A673 (cell line): ENCODE measurements at regions not wholly inside any gene's neighbourhood (a gene's known extent, or its start where the extent isn't known, plus 50 kb on each side); places are given as distances from the start of the nearest gene placed in this dataset.

Source experiments
- BruUV-seq: library from RNA; stranded (reverse); fragments of 400-500 nt; replicated peaks from 2 replicates; lab custom pipeline; 2021; lab: Mats Ljungman, UMichigan
- CTCF ChIA-PET: fragments of 300-600 bp; sonication (Branson Sonifier 250); formaldehyde crosslinking; loops from one replicate; lab custom pipeline; 2022; ENCODE audit warnings: antibody characterized with exemption; lab: Charles Lee
- POLR2A ChIA-PET: fragments of 300-600 bp; sonication (Branson Sonifier 250); formaldehyde crosslinking; loops from one replicate; lab custom pipeline; 2022; ENCODE audit warnings: antibody characterized with exemption; ENCODE audit not compliant: low non-redundant PET; lab: Charles Lee
- DNase-seq: peaks from one replicate; pipeline ENCODE4 v3.0.0-alpha.2; 2015; ENCODE audit warnings: low spot score
- H3K27ac ChIP-seq: fragments of 200-600 bp; sonication (generic); 2 replicates; pipeline ENCODE4 v1.5.1; 2016; ENCODE audit warnings: mixed run types, low read depth, mild to moderate bottlenecking, mixed read lengths, antibody characterized with exemption, low read length; ENCODE audit not compliant: poor library complexity, severe bottlenecking
- H3K27me3 ChIP-seq: fragments of 200-600 bp; sonication (generic); replicated peaks from 2 replicates; pipeline ENCODE4 v1.6.1; 2017; ENCODE audit warnings: mixed run types, low read depth, mild to moderate bottlenecking, mixed read lengths, antibody characterized with exemption, low read length; ENCODE audit not compliant: insufficient read depth, poor library complexity
- H3K36me3 ChIP-seq: fragments of 200-600 bp; sonication (generic); 2 replicates; pipeline ENCODE4 v1.6.1; 2016; ENCODE audit warnings: mixed run types, mild to moderate bottlenecking, mixed read lengths, antibody characterized with exemption, low read length; ENCODE audit not compliant: insufficient read depth, poor library complexity, severe bottlenecking
- H3K4me1 ChIP-seq: fragments of 200-600 bp; sonication (generic); 2 replicates; pipeline ENCODE4 v1.6.1; 2017; ENCODE audit warnings: mixed run types, mild to moderate bottlenecking, mixed read lengths, antibody characterized with exemption, low read length; ENCODE audit not compliant: insufficient read depth, poor library complexity, severe bottlenecking
- H3K4me3 ChIP-seq: fragments of 200-600 bp; sonication (generic); 2 replicates; pipeline ENCODE4 v1.5.1; 2016; ENCODE audit warnings: low read depth, mixed run types, mild to moderate bottlenecking, mixed read lengths, low read length; ENCODE audit not compliant: poor library complexity, severe bottlenecking
- H3K9me3 ChIP-seq: fragments of 200-600 bp; sonication (generic); 2 replicates; pipeline ENCODE4 v1.6.1; 2016; ENCODE audit warnings: mixed run types, low read depth, mild to moderate bottlenecking, mixed read lengths, antibody characterized with exemption, low read length; ENCODE audit not compliant: poor library complexity, severe bottlenecking
- EZH2 ChIP-seq: fragments of 200-600 bp; sonication (generic); IDR thresholded peaks from 2 replicates; pipeline ENCODE4 v1.6.1; 2017; ENCODE audit warnings: borderline replicate concordance, low read depth, mild to moderate bottlenecking, mixed read lengths, antibody characterized with exemption, low read length; ENCODE audit not compliant: poor library complexity, severe bottlenecking
- intact Hi-C: fragments of 100-400 bp; cut with micrococcal nuclease; formaldehyde crosslinking; loops from one replicate; pipeline ENCODE4 v1.10.0; 2022; ENCODE audit not compliant: unreplicated experiment
- TF ChIP-seq, protein P1 (sequence below): fragments of 300-800, 200-600 bp; sonication (generic); conservative IDR thresholded peaks from 2 replicates; pipeline ENCODE4 v1.5.1; 2017; ENCODE audit warnings: low read depth, mild to moderate bottlenecking, antibody characterized with exemption, low read length, moderate library complexity, mixed read lengths

DNA sequence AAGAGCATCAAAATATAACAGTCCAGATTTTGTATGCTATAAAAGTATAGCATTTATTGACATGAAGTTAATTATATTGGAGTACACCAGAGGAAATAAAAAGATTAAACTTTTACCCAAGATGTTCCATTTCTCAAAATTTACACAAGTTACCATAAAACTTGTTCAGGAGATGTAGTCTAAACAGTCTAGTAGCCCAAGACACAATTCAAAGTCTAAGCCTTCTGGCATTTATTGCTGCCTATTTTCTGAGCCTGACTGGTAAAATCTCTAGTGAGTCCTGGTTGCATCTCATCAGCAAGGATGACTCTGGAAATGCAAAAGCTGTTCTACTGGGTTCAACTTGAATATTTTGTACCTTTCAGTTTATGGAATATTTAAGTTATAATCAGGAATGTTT lies 468.7 kb downstream of the PDCD6IP start:
- intact Hi-C loops = no loop called here
- CTCF ChIA-PET = no interaction called here

DNA sequence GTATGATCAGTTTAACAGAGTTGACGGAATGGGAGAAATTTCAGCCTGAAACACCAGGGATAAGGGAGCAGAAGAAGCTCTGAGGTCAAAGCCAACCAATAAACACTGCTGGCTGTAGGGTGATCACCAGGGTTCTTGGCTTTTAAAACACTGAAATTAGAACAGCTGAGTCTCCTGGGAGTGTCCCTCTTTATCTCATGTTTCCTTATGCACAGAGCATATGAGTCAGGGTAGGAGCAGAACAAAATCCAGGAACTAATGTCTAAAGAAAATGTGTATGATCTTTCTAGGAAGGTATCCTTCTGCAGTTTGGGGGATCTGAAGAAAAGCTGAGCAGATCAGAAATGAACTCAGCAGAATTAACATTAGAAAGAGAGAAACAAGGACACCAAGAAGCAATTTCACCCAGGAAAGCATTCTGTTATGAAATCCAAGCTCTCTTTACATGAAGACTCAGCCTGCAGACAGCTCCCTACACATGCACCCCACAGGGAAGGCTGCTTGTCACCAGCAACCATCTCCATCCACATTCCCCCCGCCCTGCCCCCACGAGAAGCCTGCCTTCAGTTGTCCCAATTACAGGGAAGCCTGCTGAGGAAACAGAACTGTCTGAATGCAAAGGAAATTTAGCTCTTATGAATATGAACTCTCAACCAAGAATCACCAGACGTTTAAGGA lies 469.7 kb downstream of the PDCD6IP start:
- CTCF ChIA-PET = interaction anchor here (1.4 kb wide), 1 partner anchor 8 kb away, joined by 5 read pairs; no protein-coding TSS in a partner anchor
- intact Hi-C loops = no loop called here
- BruUV-seq = TSS peak; percentile 7

More for the DNA sequence above, 468.7 kb downstream of the PDCD6IP start:
- BruUV-seq = no TSS peak
- Histone ChIP-seq H3K27me3 (no peaks in the 10 kb centered on the region), H3K4me3 (no peak overlapping the region), H3K36me3 (peaks cover 11% of the 10 kb centered on the region), H3K9me3 (peaks cover 11% of the 10 kb centered on the region), H3K27ac (peak overlapping the region; percentile 97), H3K4me1 (peaks cover 76% of the 10 kb centered on the region)
- DNase-seq = no peak
- TF ChIP-seq EZH2 = no peak
- TF ChIP-seq, protein P1, sequence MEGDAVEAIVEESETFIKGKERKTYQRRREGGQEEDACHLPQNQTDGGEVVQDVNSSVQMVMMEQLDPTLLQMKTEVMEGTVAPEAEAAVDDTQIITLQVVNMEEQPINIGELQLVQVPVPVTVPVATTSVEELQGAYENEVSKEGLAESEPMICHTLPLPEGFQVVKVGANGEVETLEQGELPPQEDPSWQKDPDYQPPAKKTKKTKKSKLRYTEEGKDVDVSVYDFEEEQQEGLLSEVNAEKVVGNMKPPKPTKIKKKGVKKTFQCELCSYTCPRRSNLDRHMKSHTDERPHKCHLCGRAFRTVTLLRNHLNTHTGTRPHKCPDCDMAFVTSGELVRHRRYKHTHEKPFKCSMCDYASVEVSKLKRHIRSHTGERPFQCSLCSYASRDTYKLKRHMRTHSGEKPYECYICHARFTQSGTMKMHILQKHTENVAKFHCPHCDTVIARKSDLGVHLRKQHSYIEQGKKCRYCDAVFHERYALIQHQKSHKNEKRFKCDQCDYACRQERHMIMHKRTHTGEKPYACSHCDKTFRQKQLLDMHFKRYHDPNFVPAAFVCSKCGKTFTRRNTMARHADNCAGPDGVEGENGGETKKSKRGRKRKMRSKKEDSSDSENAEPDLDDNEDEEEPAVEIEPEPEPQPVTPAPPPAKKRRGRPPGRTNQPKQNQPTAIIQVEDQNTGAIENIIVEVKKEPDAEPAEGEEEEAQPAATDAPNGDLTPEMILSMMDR = no peak
- POLR2A ChIA-PET = no interaction called here

DNA sequence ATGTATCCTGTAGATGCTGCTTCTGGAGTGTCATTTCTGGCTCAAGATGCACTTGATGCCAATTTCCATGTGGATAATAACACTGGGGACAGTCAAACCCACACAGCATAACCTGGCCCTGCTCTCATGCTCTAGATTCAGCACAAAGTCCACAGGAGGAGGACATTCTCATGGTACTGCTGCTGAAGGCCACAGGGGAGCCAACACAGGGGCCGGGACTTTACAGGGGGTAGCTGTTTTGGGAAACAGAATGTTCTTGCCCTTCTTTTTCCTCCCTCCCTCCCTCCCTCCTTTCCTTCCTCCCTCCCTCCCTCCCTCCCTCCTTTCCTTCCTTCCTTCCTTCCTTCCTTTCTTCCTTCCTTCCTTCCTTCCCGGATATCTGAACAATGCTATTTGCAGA lies 477.4 kb downstream of the PDCD6IP start:
- TF ChIP-seq EZH2 = no peak
- TF ChIP-seq, protein P1 = no peak
- Histone ChIP-seq H3K4me1 (peaks cover 33% of the 10 kb centered on the region), H3K36me3 (peaks cover 21% of the 10 kb centered on the region), H3K27ac (peak overlapping the region; percentile 99), H3K27me3 (no peaks in the 10 kb centered on the region), H3K9me3 (peaks cover 20% of the 10 kb centered on the region), H3K4me3 (no peak overlapping the region)
- BruUV-seq = no TSS peak
- CTCF ChIA-PET = interaction anchor here (0.5 to 1.7 kb wide), 10 partner anchors 13 to 408 kb away, joined by 3 to 9 read pairs (median 4); no protein-coding TSS in a partner anchor
- peak; percentile 97 for DNase-seq
- POLR2A ChIA-PET = interaction anchor here (0.8 to 1.0 kb wide), 2 partner anchors 355 to 392 kb away, joined by 3 to 4 read pairs; no protein-coding TSS in a partner anchor
- intact Hi-C loops = loop anchor here (1.0 to 5.0 kb wide), 10 partner anchors 169 to 1671 kb away; no protein-coding TSS in a partner anchor

More for the DNA sequence above, 469.7 kb downstream of the PDCD6IP start:
- POLR2A ChIA-PET = no interaction called here
- H3K4me1 ChIP-seq = peaks cover 65% of the 10 kb centered on the region
- TF ChIP-seq EZH2 = no peak
- TF ChIP-seq, protein P1 = no peak
- no peak overlapping the region for H3K4me3 ChIP-seq
- no peaks in the 10 kb centered on the region for H3K27me3 ChIP-seq
- H3K27ac ChIP-seq = peak overlapping the region; percentile 97
- H3K9me3 ChIP-seq = peaks cover 20% of the 10 kb centered on the region
- peaks cover 22% of the 10 kb centered on the region for H3K36me3 ChIP-seq
- DNase-seq = peak; percentile 93
